DND-41 (cell line): ENCODE measurements at regions not wholly inside any gene's neighbourhood (a gene's known extent, or its start where the extent isn't known, plus 50 kb on each side); places are given as distances from the start of the nearest gene placed in this dataset.
"Not testable (repeated sequence)": the region's sequence is repeated elsewhere in the genome, so short reads cannot be mapped to it uniquely, and the experiment has no call there.

Experiments used
- ATAC-seq: fragments of 200-7000 bp; cut with Tn5 transposase; 3 replicates; pipeline ENCODE4 v1.9.1; 2021; ENCODE audit warnings: low read depth; ENCODE audit not compliant: insufficient read depth
- DNase-seq: peaks from one replicate; pipeline ENCODE4 v3.0.0-alpha.2; 2020
- H2AFZ ChIP-seq: 2 replicates; pipeline ENCODE4 v1.6.0; 2012; ENCODE audit warnings: low read depth, low read length
- H3K27ac ChIP-seq: 2 replicates; pipeline ENCODE4 v1.5.1; 2012; ENCODE audit warnings: low read length, inconsistent platforms
- H3K27me3 ChIP-seq: fragments of 200-600 bp; sonication (generic); 2 replicates; pipeline ENCODE4 v1.6.0; 2012; ENCODE audit warnings: low read length, mild to moderate bottlenecking, inconsistent platforms; ENCODE audit not compliant: insufficient read depth, poor library complexity
- H3K36me3 ChIP-seq: 2 replicates; pipeline ENCODE4 v1.5.1; 2012; ENCODE audit warnings: low read length, inconsistent platforms; ENCODE audit not compliant: insufficient read depth
- H3K4me1 ChIP-seq: 2 replicates; pipeline ENCODE4 v1.5.1; 2012; ENCODE audit warnings: mild to moderate bottlenecking, low read length; ENCODE audit not compliant: insufficient read depth
- H3K4me2 ChIP-seq: 2 replicates; pipeline ENCODE4 v1.6.0; 2012; ENCODE audit warnings: mild to moderate bottlenecking, moderate library complexity, low read length, inconsistent platforms; ENCODE audit not compliant: insufficient read depth
- H3K4me3 ChIP-seq, 2 experiments: fragments of 200-600 bp in 1 of 2; shearing (Covaris generic) in 1 of 2; 2 replicates each; pipeline ENCODE4 v1.5.1; 2012 to 2016; ENCODE audit warnings: inconsistent platforms in 2 of 2, low read length in 2 of 2, mild to moderate bottlenecking in 2 of 2, low read depth in 1 of 2, moderate library complexity in 1 of 2
- H3K79me2 ChIP-seq: 2 replicates; pipeline ENCODE4 v1.6.0; 2012; ENCODE audit warnings: low read length, inconsistent platforms; ENCODE audit not compliant: insufficient read depth
- H3K9ac ChIP-seq: 2 replicates; pipeline ENCODE4 v1.6.0; 2012; ENCODE audit warnings: low read depth, mild to moderate bottlenecking, inconsistent platforms, low read length, moderate library complexity
- H3K9me3 ChIP-seq: 2 replicates; pipeline ENCODE4 v1.5.1; 2012; ENCODE audit warnings: low read length, moderate library complexity, mild to moderate bottlenecking, inconsistent platforms; ENCODE audit not compliant: insufficient read depth, severe bottlenecking
- H4K20me1 ChIP-seq: 2 replicates; pipeline ENCODE4 v1.6.0; 2012; ENCODE audit warnings: low read length; ENCODE audit not compliant: insufficient read depth
- CTCF ChIP-seq: IDR thresholded peaks from 2 replicates; pipeline ENCODE4 v1.5.1; 2012; ENCODE audit warnings: borderline replicate concordance, low read length, moderate library complexity, mild to moderate bottlenecking; ENCODE audit not compliant: poor library complexity, severe bottlenecking; ENCODE audit errors: extremely low read depth
- EZH2 ChIP-seq: IDR thresholded peaks from 3 replicates; pipeline ENCODE4 v1.6.1; 2012; ENCODE audit warnings: borderline replicate concordance, low read depth, mild to moderate bottlenecking, moderate library complexity, low read length, inconsistent platforms; ENCODE audit not compliant: severe bottlenecking

- TF ChIP-seq EZH2 (no peak), CTCF (no peak)
- H3K36me3 ChIP-seq, result no peaks in the 10 kb centered on the region
- H3K9ac ChIP-seq, result no peak overlapping the region
- ATAC-seq (no peak), DNase-seq (no peak)
- H3K27me3 ChIP-seq, result no peaks in the 10 kb centered on the region
- no peak overlapping the region for H2AFZ ChIP-seq
- H3K4me1 ChIP-seq, result no peaks in the 10 kb centered on the region
- no peaks in the 10 kb centered on the region for H4K20me1 ChIP-seq
- H3K4me3 ChIP-seq, result no peak overlapping the region
- no peak overlapping the region for H3K27ac ChIP-seq
- H3K4me2 ChIP-seq, result no peak overlapping the region
- no peaks in the 10 kb centered on the region for H3K79me2 ChIP-seq
- no peaks in the 10 kb centered on the region for H3K9me3 ChIP-seq
Measured at GRCh38 chr6:48606618-48607017, 495.6 kb upstream of the PTCHD4 start.

GRCh38 chr6:48597951-48598350, 487.0 kb upstream of the PTCHD4 start:
- no peaks in the 10 kb centered on the region for H4K20me1 ChIP-seq
- H3K36me3 ChIP-seq, result no peaks in the 10 kb centered on the region
- H3K79me2 ChIP-seq, result no peaks in the 10 kb centered on the region
- DNase-seq (no peak), ATAC-seq (no peak)
- no peaks in the 10 kb centered on the region for H3K9me3 ChIP-seq
- H2AFZ ChIP-seq, result no peak overlapping the region
- no peak overlapping the region for H3K4me3 ChIP-seq
- H3K4me1 ChIP-seq, result no peaks in the 10 kb centered on the region
- no peaks in the 10 kb centered on the region for H3K27me3 ChIP-seq
- no peak for TF ChIP-seq EZH2
- no peak for TF ChIP-seq CTCF
- no peak overlapping the region for H3K9ac ChIP-seq
- H3K27ac ChIP-seq, result no peak overlapping the region
- no peak overlapping the region for H3K4me2 ChIP-seq

- H3K27ac ChIP-seq, result no peak overlapping the region
- DNase-seq, result no peak
- no peaks in the 10 kb centered on the region for H3K79me2 ChIP-seq
- H3K9ac ChIP-seq, result no peak overlapping the region
- no peaks in the 10 kb centered on the region for H3K36me3 ChIP-seq
- no peaks in the 10 kb centered on the region for H3K9me3 ChIP-seq
- no peak for ATAC-seq
- H3K4me2 ChIP-seq, result no peak overlapping the region
- TF ChIP-seq CTCF, result no peak
- no peak for TF ChIP-seq EZH2
- H3K27me3 ChIP-seq, result no peaks in the 10 kb centered on the region
- H3K4me1 ChIP-seq, result no peaks in the 10 kb centered on the region
- H3K4me3 ChIP-seq, result no peak overlapping the region
- no peak overlapping the region for H2AFZ ChIP-seq
- H4K20me1 ChIP-seq, result no peaks in the 10 kb centered on the region
Measured at GRCh38 chr6:48596830-48597229, 485.8 kb upstream of the PTCHD4 start.

GRCh38 chr6:48591158-48591557, 480.2 kb upstream of the PTCHD4 start:
- H3K36me3 ChIP-seq, H3K4me2 ChIP-seq, H3K4me1 ChIP-seq, ATAC-seq, H3K27me3 ChIP-seq, H3K9ac ChIP-seq, H3K9me3 ChIP-seq, H3K27ac ChIP-seq, H2AFZ ChIP-seq, H3K79me2 ChIP-seq, H4K20me1 ChIP-seq, H3K4me3 ChIP-seq, DNase-seq: not testable (repeated sequence)
